Keratinocyte (primary cell): ENCODE measurements at regions not wholly inside any gene's neighbourhood (a gene's known extent, or its start where the extent isn't known, plus 50 kb on each side); places are given as distances from the start of the nearest gene placed in this dataset.

ENCODE experiments used
- DNase-seq: peaks from one replicate; pipeline ENCODE4 v3.0.0-alpha.2; 2011; ENCODE audit warnings: low read depth, missing footprints, low spot score
- FAIRE-seq: peaks from 2 replicates; lab custom pipeline; 2011; peaks lifted over from hg19 to GRCh38; lab: Jason Lieb, UNC
- H2AFZ ChIP-seq: 2 replicates; pipeline ENCODE4 v1.6.0; 2012; ENCODE audit warnings: low read length, control low read depth, inconsistent platforms; ENCODE audit not compliant: control insufficient read depth
- H3K27ac ChIP-seq: 2 replicates; pipeline ENCODE4 v1.5.1; 2011; ENCODE audit warnings: low read length; ENCODE audit not compliant: control insufficient read depth, insufficient read depth
- H3K27me3 ChIP-seq: 3 replicates; pipeline ENCODE4 v1.6.0; 2011; ENCODE audit warnings: low read length; ENCODE audit not compliant: control insufficient read depth, insufficient read depth; ENCODE audit errors: extremely low read depth
- H3K36me3 ChIP-seq, 2 experiments: 2 replicates in 1 of 2; 3 replicates in 1 of 2; pipeline ENCODE4 v1.5.1; 2011; ENCODE audit warnings: low read length in 2 of 2, mild to moderate bottlenecking in 1 of 2; ENCODE audit not compliant: control insufficient read depth in 2 of 2, insufficient read depth in 2 of 2; ENCODE audit errors: extremely low read depth in 1 of 2
- H3K4me1 ChIP-seq: 3 replicates; pipeline ENCODE4 v1.5.1; 2011; ENCODE audit warnings: low read length; ENCODE audit not compliant: control insufficient read depth, insufficient read depth; ENCODE audit errors: extremely low read depth
- H3K4me2 ChIP-seq: 3 replicates; pipeline ENCODE4 v1.6.0; 2011; ENCODE audit warnings: low read depth, low read length; ENCODE audit not compliant: control insufficient read depth, insufficient read depth; ENCODE audit errors: extremely low read depth
- H3K4me3 ChIP-seq, 3 experiments: fragments of 200-600 bp in 1 of 3; sonication (generic) in 1 of 3; 2 replicates in 2 of 3; 3 replicates in 1 of 3; pipeline ENCODE4 v1.5.1; 2011 to 2016; ENCODE audit warnings: low read length in 3 of 3, mild to moderate bottlenecking in 3 of 3, control low read depth in 2 of 3, inconsistent platforms in 1 of 3, low read depth in 1 of 3, mixed read lengths in 1 of 3, mixed run types in 1 of 3, moderate library complexity in 1 of 3; ENCODE audit not compliant: control insufficient read depth in 2 of 3, insufficient read depth in 2 of 3; ENCODE audit errors: extremely low read depth in 1 of 3
- H3K79me2 ChIP-seq: 2 replicates; pipeline ENCODE4 v1.6.0; 2012; ENCODE audit warnings: low read length; ENCODE audit not compliant: control insufficient read depth, insufficient read depth
- H3K9ac ChIP-seq: 3 replicates; pipeline ENCODE4 v1.6.0; 2011; ENCODE audit warnings: low read length; ENCODE audit not compliant: control insufficient read depth, insufficient read depth; ENCODE audit errors: extremely low read depth
- H3K9me1 ChIP-seq: 3 replicates; pipeline ENCODE4 v1.6.0; 2011; ENCODE audit warnings: low read length; ENCODE audit not compliant: control insufficient read depth, insufficient read depth; ENCODE audit errors: extremely low read depth
- H3K9me3 ChIP-seq: 2 replicates; pipeline ENCODE4 v1.5.1; 2012; ENCODE audit warnings: low read depth, low read length; ENCODE audit not compliant: control insufficient read depth
- H4K20me1 ChIP-seq: 3 replicates; pipeline ENCODE4 v1.6.0; 2011; ENCODE audit warnings: low read length; ENCODE audit not compliant: control insufficient read depth, insufficient read depth; ENCODE audit errors: extremely low read depth
- CTCF ChIP-seq, 3 experiments: IDR thresholded peaks in 1 of 3; conservative IDR thresholded peaks in 1 of 3; optimal IDR thresholded peaks in 1 of 3; 2 replicates in 2 of 3; 3 replicates in 1 of 3; pipeline versions ENCODE3 to v1.5.1; 2011; ENCODE audit warnings: low read length in 3 of 3, mild to moderate bottlenecking in 3 of 3, moderate library complexity in 2 of 3, control low read depth in 1 of 3, inconsistent platforms in 1 of 3; ENCODE audit not compliant: insufficient read depth in 2 of 3; ENCODE audit errors: extremely low read depth in 1 of 3
- EZH2 ChIP-seq: IDR thresholded peaks from one replicate; pipeline ENCODE4 v1.6.1; 2012; ENCODE audit warnings: inconsistent platforms, mild to moderate bottlenecking, low read length, moderate library complexity
- dilution Hi-C: fragments of 300-500 bp; cut with MboI; formaldehyde crosslinking; loops from one replicate; pipeline ENCODE4 v1.7.0; 2020; ENCODE audit warnings: low sequenced_read_pairs; ENCODE audit not compliant: extremely low pct_ligation_motif_present

GRCh38 chr2:9750224-9751215, 92.8 kb upstream of the TAF1B start:
- no peak overlapping the region for H3K9ac ChIP-seq
- TF ChIP-seq CTCF (optimal IDR thresholded peaks at IDR 0.05 in 1 of 3, IDR thresholded peaks at IDR 0.05 in 1 of 3, conservative IDR thresholded peaks at IDR 0.05 in 1 of 3; ENCODE audit: extremely low read depth in 1 of 3, insufficient read depth in 2 of 3, low read length in 3 of 3) (no peak), EZH2 (no peak)
- H4K20me1 ChIP-seq = no peaks in the 10 kb centered on the region
- no peaks in the 10 kb centered on the region for H3K9me1 ChIP-seq
- FAIRE-seq (no peak), DNase-seq (no peak)
- dilution Hi-C loops = loop anchor here (25.0 kb wide), 1 partner anchor 287 kb away; the partner anchor contains the start of gene KLF11
- no peaks in the 10 kb centered on the region for H3K79me2 ChIP-seq
- no peaks in the 10 kb centered on the region for H3K27me3 ChIP-seq
- H3K4me1 ChIP-seq = peaks cover 28% of the 10 kb centered on the region
- H3K4me2 ChIP-seq = no peak overlapping the region
- H3K9me3 ChIP-seq = no peaks in the 10 kb centered on the region
- no peaks in the 10 kb centered on the region for H3K36me3 ChIP-seq
- H3K27ac ChIP-seq = no peak overlapping the region
- no peak overlapping the region for H3K4me3 ChIP-seq
- no peak overlapping the region for H2AFZ ChIP-seq

GRCh38 chr2:9751831-9752230, 91.4 kb upstream of the TAF1B start:
- no peaks in the 10 kb centered on the region for H3K27me3 ChIP-seq
- H3K9ac ChIP-seq = no peak overlapping the region
- no peak overlapping the region for H3K4me2 ChIP-seq
- no peaks in the 10 kb centered on the region for H3K79me2 ChIP-seq
- no peak for TF ChIP-seq EZH2
- no peak for TF ChIP-seq CTCF (optimal IDR thresholded peaks at IDR 0.05 in 1 of 3, IDR thresholded peaks at IDR 0.05 in 1 of 3, conservative IDR thresholded peaks at IDR 0.05 in 1 of 3; ENCODE audit: extremely low read depth in 1 of 3, insufficient read depth in 2 of 3, low read length in 3 of 3)
- no peaks in the 10 kb centered on the region for H3K9me1 ChIP-seq
- DNase-seq = no peak
- no peak for FAIRE-seq
- dilution Hi-C loops = loop anchor here (25.0 kb wide), 1 partner anchor 285 kb away; the partner anchor contains the start of gene KLF11
- H3K4me1 ChIP-seq = peaks cover 33% of the 10 kb centered on the region
- no peak overlapping the region for H3K27ac ChIP-seq
- H2AFZ ChIP-seq = no peak overlapping the region
- H3K4me3 ChIP-seq = no peak overlapping the region
- no peaks in the 10 kb centered on the region for H4K20me1 ChIP-seq
- no peaks in the 10 kb centered on the region for H3K9me3 ChIP-seq
- no peaks in the 10 kb centered on the region for H3K36me3 ChIP-seq
